MG63 (cell line): ENCODE measurements at regions not wholly inside any gene's neighbourhood (a gene's known extent, or its start where the extent isn't known, plus 50 kb on each side); places are given as distances from the start of the nearest gene placed in this dataset.
A peak's percentile ranks its signal among the peaks of the same experiment; 100 is the strongest.
"Not testable (repeated sequence)": the region's sequence is repeated elsewhere in the genome, so short reads cannot be mapped to it uniquely, and the experiment has no call there.

Experiments used
- DNase-seq: peaks from one replicate; pipeline ENCODE4 v3.0.0-alpha.2; 2020
- H3K27me3 ChIP-seq: fragments of 250-450 bp; sonication (Bioruptor Pico); 2 replicates; pipeline ENCODE4 v1.5.1; 2020; ENCODE audit warnings: mild to moderate bottlenecking, moderate library complexity
- H3K36me3 ChIP-seq: fragments of 250-450 bp; sonication (Bioruptor Pico); 2 replicates; pipeline ENCODE4 v1.5.1; 2020; ENCODE audit warnings: mild to moderate bottlenecking, moderate library complexity
- H3K4me3 ChIP-seq: fragments of 250-450 bp; sonication (Bioruptor Pico); 2 replicates; pipeline ENCODE4 v1.5.1; 2020; ENCODE audit warnings: mild to moderate bottlenecking, moderate library complexity
- H3K9me3 ChIP-seq: fragments of 250-450 bp; sonication (Bioruptor Pico); 2 replicates; pipeline ENCODE4 v1.5.1; 2020; ENCODE audit warnings: mild to moderate bottlenecking, moderate library complexity

DNA sequence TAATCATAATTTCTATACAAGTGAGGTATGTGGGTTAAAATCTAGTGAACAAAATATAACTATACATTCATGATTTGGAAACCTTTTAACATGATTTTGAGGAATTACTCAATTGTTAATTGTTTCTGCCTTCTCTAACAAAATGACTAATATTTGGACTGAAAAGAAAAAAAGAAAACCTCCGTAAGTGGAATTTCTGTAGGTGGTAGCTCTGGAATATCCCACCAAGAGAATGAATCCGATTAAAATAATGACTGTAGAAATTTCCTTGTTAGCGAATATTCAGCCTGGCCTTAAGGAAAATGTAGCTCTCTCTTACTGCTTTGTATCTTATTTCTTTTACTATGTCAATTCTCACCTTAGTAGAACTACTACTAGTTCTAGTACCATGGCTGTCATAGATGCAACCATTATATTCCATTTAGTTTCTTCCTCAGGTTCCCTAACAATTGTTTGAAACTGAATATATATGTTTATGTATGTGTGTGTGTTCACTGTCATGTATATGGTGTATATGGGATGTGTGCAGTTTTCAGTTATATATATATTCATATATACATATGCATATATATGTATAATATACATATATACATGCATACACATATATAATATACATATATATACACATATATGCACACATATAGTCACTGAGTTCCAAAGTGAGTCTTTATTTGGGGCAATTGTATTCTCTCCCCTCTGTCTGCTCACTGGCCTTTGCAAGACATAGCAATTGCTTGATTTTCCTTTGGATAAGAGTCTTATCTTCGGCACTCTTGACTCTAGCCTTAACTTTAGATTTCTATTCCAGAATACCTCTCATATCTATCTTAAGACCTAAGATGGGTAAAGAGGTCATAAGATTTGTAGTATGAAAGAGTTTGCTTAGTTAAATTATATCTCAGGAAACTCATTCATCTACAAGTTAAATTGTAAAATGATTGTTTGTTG is 1523.7 kb upstream of the TPTE start:
- not testable (repeated sequence) for H3K36me3 ChIP-seq, H3K9me3 ChIP-seq, H3K27me3 ChIP-seq, DNase-seq, H3K4me3 ChIP-seq

DNA sequence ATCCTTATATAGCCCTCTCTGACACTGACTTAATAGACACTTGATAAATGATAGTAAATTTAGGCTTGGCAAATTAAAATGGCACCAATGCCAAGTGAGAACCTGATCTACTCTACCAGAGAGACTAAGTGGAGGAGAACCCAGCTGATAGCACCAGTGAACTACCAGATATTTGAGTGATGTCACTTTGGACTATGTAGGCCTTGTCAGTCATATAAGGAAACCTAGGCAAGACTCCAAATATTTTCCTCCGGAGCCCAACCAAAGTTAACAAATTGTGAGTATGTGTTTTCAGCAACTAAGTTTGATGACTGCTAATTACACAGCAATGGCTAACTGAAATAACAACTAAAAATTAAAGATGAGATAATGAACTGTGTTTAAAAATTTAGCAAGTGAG is 1522.9 kb upstream of the TPTE start:
- not testable (repeated sequence) for H3K4me3 ChIP-seq, DNase-seq, H3K9me3 ChIP-seq, H3K27me3 ChIP-seq, H3K36me3 ChIP-seq

DNA sequence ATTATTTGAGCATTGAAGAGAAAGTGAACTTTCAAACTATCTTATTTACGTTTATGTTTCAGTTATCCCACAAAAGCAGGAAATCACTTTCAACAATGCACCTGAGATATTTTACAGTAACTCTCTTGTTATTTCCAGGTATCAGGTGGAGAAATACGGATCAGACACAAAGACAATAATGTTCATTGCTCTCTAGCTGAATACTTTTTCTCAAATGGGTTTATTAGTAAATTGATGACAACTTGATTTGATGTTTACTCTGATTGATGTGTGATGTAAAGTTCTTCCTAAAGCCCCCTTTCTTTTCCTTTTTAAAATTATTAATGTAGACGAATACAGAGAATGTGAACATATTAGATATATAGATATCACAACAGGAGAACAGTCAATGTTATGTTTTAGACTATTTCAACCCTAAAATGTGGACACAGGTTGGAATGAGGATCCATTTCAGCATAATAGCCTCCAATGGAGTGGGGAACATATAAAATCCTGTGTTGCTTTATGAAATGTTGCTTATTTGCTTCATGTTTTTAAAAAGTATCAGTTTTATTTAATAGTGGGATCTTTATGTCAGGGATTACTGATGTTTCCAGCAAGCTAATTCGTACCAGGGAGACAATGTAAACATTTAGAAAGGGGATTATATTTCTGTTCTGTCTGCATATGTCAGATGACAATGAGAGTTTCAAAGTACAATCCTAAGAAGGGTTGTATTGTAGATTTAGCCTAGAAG is 1522.3 kb upstream of the TPTE start:
- Histone ChIP-seq H3K27me3 (peaks cover 4% of the 10 kb centered on the region; the same call in 1 of the 2 replicates), H3K36me3 (no peaks in the 10 kb centered on the region), H3K9me3 (peaks cover 2% of the 10 kb centered on the region; the same call in 1 of the 2 replicates), H3K4me3 (no peak overlapping the region)
- no peak for DNase-seq

DNA sequence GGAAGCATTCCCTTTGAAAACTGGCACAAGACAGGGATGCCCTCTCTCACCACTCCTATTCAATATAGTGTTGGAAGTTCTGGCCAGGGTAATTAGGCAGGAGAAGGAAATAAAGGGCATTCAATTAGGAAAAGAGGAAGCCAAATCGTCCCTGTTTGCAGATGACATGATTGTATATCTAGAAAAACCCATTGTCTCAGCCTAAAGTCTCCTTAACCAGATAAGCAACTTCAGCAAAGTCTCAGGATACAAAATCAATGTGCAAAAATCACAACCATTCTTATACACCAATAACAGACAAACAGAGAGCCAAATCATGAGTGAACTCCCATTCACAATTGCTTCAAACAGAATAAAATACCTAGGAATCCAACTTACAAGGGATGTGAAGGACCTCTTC is 1521.3 kb upstream of the TPTE start:
- not testable (repeated sequence) for H3K9me3 ChIP-seq, H3K27me3 ChIP-seq, DNase-seq, H3K4me3 ChIP-seq, H3K36me3 ChIP-seq

DNA sequence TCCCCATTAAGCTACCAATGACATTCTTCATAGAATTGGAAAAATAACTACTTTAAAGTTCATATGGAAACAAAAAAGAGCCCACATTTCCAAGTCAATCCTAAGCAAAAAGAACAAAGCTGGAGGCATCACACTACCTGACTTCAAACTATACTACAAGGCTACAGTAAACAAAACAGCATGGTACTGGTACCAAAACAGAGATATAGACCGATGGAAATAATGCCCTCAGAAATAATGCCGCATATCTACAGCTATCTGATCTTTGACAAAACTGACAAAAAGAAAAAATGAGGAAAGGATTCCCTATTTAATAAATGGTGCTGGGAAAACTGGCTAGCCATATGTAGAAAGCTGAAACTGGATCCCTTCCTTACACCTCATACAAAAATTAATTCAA is 1520.7 kb upstream of the TPTE start:
- not testable (repeated sequence) for H3K27me3 ChIP-seq, H3K9me3 ChIP-seq, DNase-seq, H3K4me3 ChIP-seq, H3K36me3 ChIP-seq

DNA sequence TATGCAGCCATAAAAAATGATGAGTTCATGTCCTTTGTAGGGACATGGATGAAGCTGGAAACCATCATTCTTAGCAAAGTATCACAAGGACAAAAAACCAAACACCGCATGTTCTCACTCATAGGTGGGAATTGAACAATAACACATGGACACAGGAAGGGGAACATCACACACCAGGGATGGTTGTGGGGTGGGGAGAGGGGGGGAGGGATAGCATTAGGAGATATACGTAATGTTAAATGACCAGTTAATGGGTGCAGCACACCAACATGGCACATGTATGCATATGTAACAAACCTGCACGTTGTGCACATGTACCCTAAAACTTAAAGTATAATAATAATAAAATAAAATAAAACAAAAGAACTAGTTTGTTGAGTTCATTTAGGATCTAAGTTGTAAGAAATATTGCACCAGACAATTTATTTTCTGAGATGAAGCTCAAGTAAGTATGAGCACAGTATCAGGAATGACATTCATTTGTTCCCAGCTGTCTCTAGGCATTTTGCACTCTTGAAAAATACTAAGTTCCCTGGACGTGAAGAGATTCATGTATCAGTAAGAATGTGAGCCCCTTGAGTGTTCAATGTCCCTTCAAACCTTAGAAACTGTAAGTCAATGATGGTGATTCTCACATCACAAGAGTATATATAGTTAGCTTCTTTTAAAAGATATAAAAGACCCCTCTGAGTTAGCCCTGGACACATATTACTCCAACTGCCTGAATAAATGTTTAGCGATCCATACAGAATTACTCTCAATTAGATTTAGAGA is 1519.3 kb upstream of the TPTE start:
- DNase-seq, result peak; percentile 73

DNA sequence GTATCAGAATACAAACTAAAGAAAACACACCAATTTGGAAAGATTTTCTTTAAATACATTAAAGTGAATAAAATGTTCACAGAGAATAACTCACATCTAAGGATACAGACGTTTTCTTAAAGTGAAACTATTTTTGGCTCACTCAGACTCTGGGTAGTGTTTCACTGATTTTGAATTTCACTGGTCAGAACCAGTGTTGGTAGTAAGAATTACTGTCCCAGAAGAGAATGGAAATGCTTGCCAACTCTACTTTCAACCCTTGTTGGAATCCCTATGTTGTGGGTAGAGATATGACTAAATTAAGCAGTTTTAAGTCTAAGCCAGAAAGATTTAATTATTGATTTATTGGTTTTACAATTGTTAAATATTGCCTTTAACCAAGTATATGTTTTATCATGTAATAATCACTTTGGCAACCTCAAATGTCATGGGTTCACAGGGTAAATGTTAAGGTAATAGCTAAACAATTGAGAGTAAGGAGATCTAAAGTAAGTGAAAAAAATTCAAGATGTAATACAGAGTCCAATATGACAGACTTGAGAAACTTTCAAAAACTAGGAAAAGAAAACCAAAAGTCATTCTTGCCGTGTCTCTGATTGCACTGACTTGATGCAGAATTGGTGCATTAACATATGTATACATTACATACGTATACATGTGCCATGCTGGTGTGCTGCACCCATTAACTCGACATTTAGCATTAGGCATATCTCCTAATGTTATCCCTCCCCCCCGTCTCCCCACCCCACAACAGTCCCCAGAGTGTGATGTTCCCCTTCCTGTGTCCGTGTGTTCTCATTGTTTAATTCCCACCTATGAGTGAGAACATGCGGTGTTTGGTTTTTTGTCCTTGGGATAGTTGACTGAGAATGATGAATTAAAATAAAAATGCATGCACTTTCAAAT is 1517.2 kb upstream of the TPTE start:
- not testable (repeated sequence) for H3K27me3 ChIP-seq, H3K4me3 ChIP-seq, H3K9me3 ChIP-seq, H3K36me3 ChIP-seq
- DNase-seq, result peak; percentile 57

More for the DNA sequence above, 1519.3 kb upstream of the TPTE start:
- not testable (repeated sequence) for H3K9me3 ChIP-seq, H3K4me3 ChIP-seq, H3K27me3 ChIP-seq, H3K36me3 ChIP-seq

DNA sequence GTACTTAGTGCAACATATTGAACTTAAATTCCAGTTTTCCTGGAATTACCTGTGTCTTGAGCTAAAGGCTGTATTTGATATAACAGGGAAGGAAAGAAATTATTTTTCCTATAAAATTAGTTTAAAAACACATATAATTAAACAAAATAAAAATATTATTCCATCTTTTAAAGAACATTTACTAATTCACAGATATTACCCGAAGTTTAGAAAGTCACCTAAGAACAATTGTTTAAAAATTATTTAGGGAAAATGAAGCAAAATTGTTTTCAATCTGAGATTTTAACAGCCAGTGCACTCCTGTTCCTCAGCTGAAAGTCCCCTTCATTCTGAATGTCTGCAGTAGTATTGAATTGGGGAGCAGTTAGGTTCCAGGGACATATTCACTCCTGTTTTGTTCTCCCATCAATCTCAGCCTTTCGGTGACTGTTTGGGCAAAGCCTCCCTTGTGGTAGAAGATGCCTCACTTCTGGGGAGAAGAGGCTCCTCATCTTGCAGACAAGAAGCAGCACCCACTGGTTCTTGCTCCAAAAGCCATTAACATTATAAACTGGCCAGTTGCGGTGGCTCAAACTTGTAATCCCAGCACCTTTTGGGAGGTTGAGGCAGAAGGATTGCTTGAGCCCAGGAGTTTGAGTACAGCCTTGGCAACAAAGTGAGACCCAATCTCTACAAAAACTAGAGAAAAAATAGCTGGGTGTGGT is 1516.4 kb upstream of the TPTE start:
- not testable (repeated sequence) for H3K36me3 ChIP-seq, H3K27me3 ChIP-seq, H3K9me3 ChIP-seq, H3K4me3 ChIP-seq
- peak; percentile 47 for DNase-seq

DNA sequence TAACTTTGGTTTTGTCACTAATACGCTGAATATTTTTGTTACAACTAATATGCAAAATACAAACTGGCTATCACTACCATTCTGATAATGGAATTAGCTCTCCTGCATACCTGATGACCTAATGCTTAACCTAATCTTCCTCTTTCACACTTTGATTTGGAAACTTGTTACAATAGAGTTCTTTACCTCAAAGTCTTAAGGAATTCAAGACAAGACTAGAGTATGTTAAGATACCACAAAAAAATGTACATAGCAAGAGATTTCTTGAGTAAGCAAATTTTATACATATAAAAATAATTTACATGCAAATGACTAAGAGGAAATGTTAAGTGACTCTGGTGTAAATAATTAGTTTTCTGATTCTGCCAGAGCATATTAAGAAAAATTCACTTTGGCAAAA is 1515.7 kb upstream of the TPTE start:
- H3K36me3 ChIP-seq, H3K27me3 ChIP-seq, H3K4me3 ChIP-seq, DNase-seq, H3K9me3 ChIP-seq: not testable (repeated sequence)

DNA sequence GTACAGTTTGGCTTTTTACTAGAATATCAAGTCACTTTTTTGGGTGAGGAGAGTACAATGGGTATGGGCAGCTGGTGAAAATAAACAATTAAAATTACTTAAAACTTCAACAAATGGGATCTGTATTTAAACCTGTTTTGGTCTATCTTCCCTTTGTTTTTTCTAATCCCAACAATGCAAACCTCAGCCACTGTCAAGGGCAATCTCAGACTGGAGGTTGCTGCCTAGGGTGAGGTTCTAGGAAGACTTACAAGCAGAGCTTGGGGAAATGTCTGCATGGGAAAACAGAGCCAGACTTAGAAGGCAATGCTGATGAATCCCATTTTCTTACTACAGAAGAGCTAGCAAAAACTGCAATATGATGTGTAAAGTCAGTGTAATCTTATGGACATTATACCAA is 1515.3 kb upstream of the TPTE start:
- H3K9me3 ChIP-seq, H3K27me3 ChIP-seq, DNase-seq, H3K4me3 ChIP-seq, H3K36me3 ChIP-seq: not testable (repeated sequence)

DNA sequence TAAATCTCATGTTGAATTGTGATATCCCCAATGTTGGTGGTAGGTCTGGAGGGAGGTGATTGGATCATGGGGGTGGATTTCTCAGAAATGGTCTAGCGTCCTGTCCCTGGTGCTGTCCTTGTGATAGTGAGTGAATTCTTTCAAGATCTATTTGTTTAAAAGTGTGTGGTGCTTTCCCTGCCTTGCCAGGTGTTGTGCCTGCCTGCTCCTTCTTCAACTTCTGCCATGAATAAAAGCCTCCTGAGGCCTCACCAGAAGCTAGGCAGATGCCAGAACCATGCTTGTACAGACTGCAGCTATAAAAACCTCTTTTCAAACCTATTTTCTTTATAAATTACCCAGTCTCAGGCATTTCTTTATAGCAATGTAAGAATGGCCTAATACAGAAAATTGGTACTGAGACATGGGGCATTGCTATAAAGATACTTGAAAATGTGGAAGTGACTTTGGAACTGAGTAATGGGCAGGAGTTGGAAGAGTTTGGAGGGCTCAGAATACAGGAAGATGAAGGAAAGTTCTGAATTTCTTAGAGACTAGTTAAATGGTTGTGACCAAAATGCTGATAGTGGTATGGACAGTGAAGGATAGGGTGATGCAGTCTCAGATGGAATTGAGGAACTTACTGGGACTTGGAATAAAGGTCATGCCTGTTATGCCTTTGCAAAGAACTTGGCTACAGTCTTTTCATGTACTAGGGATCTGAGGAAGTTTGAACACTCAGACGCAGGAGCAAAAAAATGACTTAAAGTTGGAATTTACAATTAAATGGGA is 1514.6 kb upstream of the TPTE start:
- H3K36me3 ChIP-seq, DNase-seq, H3K27me3 ChIP-seq, H3K9me3 ChIP-seq, H3K4me3 ChIP-seq: not testable (repeated sequence)

DNA sequence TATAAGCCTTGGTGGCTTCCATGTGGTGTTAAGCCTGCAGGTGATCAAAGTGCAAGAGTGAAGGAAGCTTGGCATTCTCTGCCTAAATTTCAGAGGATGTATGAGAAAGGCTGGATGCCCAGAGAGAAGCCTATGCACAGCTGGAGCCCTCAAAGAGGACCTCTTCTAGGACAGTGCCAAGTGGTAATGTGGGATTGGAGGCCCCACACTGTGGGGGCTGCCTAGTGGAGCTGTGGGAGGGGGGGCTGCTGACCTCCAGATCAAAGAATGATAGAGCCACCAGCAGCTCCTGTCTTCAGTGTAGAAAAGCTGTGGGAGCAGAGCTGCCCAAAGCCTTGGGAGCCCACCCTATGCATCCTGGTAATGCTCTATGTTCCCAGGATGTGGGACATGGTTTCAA is 1512.7 kb upstream of the TPTE start:
- Histone ChIP-seq H3K36me3 (no peaks in the 10 kb centered on the region), H3K9me3 (peaks cover 2% of the 10 kb centered on the region; the same call in 1 of the 2 replicates), H3K4me3 (no peak overlapping the region), H3K27me3 (peaks cover 5% of the 10 kb centered on the region)
- no peak for DNase-seq

DNA sequence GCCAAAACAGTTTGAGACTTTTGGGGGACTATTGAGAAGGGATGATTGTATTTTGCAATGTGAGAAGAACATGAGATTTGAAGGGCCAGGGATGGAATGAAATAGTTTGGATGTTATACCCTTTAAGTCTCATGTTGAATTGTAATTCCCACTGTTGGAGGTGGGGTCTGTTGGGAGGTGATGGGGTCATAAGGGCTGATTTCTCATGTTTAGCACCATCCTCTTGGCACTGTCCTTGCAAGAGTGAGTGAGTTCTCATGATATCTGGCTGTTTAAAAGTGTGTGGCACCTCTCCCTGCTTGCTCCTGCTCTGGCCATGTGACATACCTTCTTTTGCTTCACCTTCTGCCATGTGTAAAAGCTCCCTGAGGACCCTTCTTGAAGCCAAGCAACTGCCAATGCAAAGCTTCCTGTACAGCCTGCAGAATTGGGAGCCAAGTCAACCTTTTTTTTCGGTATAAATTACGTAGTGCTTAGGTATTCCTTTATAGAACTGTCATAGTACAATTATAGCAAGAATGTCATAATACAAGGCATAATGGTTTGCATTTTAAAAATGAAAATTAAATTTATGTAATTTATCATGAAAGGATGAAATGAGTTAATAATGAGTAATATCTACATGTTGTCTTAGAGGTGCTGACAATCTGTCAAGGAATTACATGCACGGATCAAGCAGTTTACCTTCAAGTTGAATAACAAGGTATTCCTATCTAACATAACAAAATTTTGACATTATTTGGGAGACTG is 1511.9 kb upstream of the TPTE start:
- not testable (repeated sequence) for H3K27me3 ChIP-seq, DNase-seq, H3K9me3 ChIP-seq

DNA sequence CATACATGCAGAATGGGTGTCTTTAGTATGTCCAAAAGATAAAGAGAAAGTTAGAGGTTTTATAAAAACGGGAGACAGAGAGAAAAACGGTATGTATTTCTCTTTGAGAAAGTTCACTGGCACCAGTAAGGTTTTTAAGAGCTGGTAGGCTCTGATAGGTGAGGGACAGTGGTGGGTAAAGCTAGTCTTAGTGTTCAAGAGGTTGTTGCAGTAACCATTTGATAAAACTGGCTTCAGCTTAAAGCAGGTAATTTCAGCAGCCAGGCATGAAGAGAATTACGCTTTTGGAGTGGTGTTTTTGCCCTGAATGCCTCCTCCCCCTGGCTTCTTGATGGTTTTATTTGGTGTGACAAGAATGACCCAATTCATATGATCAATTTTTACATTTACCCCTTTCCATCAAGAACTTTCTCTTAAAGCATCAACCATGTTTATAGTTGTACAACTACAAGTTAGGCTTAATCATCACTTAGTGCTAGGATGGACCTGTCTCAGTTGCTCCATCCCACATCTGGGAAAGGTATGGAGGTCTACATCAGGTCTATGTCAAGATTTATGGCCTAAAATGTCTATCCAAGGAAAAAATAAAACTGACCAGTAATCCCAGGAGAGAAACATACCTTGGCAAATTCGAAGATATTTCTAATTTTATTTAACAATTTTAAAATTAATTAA is 1511.1 kb upstream of the TPTE start:
- H3K9me3 ChIP-seq, result not testable (repeated sequence)

More for the DNA sequence above, 1511.9 kb upstream of the TPTE start:
- H3K36me3 ChIP-seq, H3K4me3 ChIP-seq: not testable (repeated sequence)

More for the DNA sequence above, 1511.1 kb upstream of the TPTE start:
- not testable (repeated sequence) for H3K4me3 ChIP-seq, DNase-seq, H3K36me3 ChIP-seq, H3K27me3 ChIP-seq
